OCI-LY3 (cell line): ENCODE measurements at regions not wholly inside any gene's neighbourhood (a gene's known extent, or its start where the extent isn't known, plus 50 kb on each side); places are given as distances from the start of the nearest gene placed in this dataset.

Experiments
- H2AFZ ChIP-seq: fragments of 200-600, 300-600 bp; shearing (Covaris generic); 2 replicates; pipeline ENCODE4 v1.6.0; 2014; ENCODE audit warnings: antibody characterized with exemption, low read depth, low read length
- H3K27ac ChIP-seq: fragments of 200-600, 300-600 bp; sonication (generic); 2 replicates; pipeline ENCODE4 v1.5.1; 2014; ENCODE audit warnings: mild to moderate bottlenecking, low read length, moderate library complexity, mixed read lengths
- H3K27me3 ChIP-seq: fragments of 200-600, 300-600 bp; sonication (generic); 2 replicates; pipeline ENCODE4 v1.6.1; 2014; ENCODE audit warnings: low read depth, low read length, mixed read lengths
- H3K36me3 ChIP-seq: fragments of 200-600, 300-600 bp; sonication (generic); replicated peaks from 2 replicates; pipeline ENCODE3; 2014; ENCODE audit warnings: low read depth, low read length, mixed read lengths
- H3K4me1 ChIP-seq: fragments of 300-600, 200-600 bp; sonication (generic); 2 replicates; pipeline ENCODE4 v1.6.1; 2014; ENCODE audit warnings: low read length, mixed read lengths
- H3K4me2 ChIP-seq: fragments of 200-600, 300-600 bp; sonication (generic); 2 replicates; pipeline ENCODE4 v1.6.1; 2014; ENCODE audit warnings: low read length, mixed read lengths
- H3K4me3 ChIP-seq: fragments of 300-600, 200-600 bp; sonication (generic); 2 replicates; pipeline ENCODE4 v1.5.1; 2014; ENCODE audit warnings: antibody characterized with exemption, mild to moderate bottlenecking, low read length, moderate library complexity
- H3K79me2 ChIP-seq: fragments of 300-600, 200-600 bp; shearing (Covaris generic); 2 replicates; pipeline ENCODE4 v1.6.1; 2014; ENCODE audit warnings: mild to moderate bottlenecking, low read length, mixed read lengths
- H3K9ac ChIP-seq: fragments of 300-600, 200-600 bp; shearing (Covaris generic); 2 replicates; pipeline ENCODE4 v1.6.0; 2014; ENCODE audit warnings: mild to moderate bottlenecking, low read length, moderate library complexity
- H3K9me3 ChIP-seq: fragments of 200-600, 300-600 bp; shearing (Covaris generic); 2 replicates; pipeline ENCODE4 v1.6.1; 2014; ENCODE audit warnings: low read length, mixed read lengths; ENCODE audit not compliant: insufficient read depth
- H4K20me1 ChIP-seq: fragments of 200-600, 300-600 bp; sonication (generic); 2 replicates; pipeline ENCODE4 v1.6.1; 2016; ENCODE audit warnings: low read length, mixed read lengths; ENCODE audit not compliant: insufficient read depth
- EZH2phosphoT487 ChIP-seq: fragments of 200-600 bp; shearing (Covaris generic); IDR thresholded peaks from 2 replicates; pipeline ENCODE4 v1.6.1; 2018; ENCODE audit warnings: antibody characterized with exemption, mixed run types, low read depth
- TF ChIP-seq, protein P1 (sequence below): fragments of 200-600, 300-600 bp; sonication (generic); IDR thresholded peaks from 2 replicates; pipeline ENCODE4 v1.5.1; 2014; ENCODE audit warnings: antibody characterized with exemption, low read length, low read depth

DNA sequence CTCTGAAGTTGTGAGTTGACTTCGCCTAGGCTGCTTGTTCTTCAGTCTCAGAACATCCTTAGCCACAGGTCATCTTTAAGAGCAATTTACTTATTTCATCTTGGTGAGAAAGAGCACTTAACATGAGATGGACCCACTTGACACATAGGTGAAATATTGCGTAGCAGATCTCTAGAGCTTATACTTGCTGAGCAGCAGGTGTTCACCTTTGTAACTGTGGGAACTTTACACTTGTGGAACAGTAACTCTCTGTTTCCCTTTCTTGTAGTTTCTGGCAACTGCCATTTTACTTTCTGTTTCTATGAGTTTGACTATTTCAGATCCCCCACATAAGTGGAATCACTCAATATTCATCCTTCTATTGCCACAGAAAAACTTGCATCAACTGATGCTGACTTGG, 95.7 kb downstream of the SLC10A2 start:
- TF ChIP-seq, protein P1, sequence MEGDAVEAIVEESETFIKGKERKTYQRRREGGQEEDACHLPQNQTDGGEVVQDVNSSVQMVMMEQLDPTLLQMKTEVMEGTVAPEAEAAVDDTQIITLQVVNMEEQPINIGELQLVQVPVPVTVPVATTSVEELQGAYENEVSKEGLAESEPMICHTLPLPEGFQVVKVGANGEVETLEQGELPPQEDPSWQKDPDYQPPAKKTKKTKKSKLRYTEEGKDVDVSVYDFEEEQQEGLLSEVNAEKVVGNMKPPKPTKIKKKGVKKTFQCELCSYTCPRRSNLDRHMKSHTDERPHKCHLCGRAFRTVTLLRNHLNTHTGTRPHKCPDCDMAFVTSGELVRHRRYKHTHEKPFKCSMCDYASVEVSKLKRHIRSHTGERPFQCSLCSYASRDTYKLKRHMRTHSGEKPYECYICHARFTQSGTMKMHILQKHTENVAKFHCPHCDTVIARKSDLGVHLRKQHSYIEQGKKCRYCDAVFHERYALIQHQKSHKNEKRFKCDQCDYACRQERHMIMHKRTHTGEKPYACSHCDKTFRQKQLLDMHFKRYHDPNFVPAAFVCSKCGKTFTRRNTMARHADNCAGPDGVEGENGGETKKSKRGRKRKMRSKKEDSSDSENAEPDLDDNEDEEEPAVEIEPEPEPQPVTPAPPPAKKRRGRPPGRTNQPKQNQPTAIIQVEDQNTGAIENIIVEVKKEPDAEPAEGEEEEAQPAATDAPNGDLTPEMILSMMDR: no peak
- Histone ChIP-seq H3K9me3 (no peaks in the 10 kb centered on the region), H3K27ac (peak overlapping the region; percentile 12), H2AFZ (no peak overlapping the region), H3K4me3 (no peak overlapping the region), H4K20me1 (no peaks in the 10 kb centered on the region), H3K4me2 (peak overlapping the region; percentile 2; the same call in 1 of the 2 replicates), H3K27me3 (no peaks in the 10 kb centered on the region), H3K36me3 (no peaks in the 10 kb centered on the region), H3K79me2 (no peaks in the 10 kb centered on the region), H3K9ac (no peak overlapping the region), H3K4me1 (peaks cover 6% of the 10 kb centered on the region)

DNA sequence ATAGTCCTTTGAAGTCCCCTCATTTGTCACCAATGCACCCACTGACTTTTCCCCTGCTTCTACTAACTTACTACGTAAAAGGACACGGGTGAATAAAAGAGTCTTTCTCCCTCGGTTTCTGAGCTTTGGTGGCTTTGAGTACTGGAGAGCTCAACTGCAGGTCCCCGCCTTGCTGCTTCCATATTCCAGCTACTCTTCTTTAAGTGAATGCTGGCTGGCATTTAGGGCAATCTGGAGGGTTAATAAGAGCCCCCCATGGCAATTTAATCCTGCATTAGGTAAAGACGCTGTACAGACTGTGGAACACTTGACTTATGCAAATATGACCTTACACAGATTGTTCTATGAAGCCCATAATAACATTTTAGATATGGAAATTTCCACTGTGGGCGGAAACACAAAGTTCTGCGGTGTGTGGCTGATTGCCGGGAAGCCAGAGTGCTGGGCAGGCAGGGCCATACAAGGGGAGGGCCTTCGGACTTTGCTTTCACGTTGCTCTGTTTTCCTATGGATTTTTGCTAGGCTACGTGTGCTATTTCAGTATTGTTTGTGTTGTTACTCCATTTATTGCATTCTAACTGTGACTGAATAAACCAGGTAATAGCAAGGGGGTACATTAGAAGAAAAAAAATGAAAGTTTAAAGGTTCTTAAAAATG, 97.5 kb downstream of the SLC10A2 start:
- no peaks in the 10 kb centered on the region for H3K79me2 ChIP-seq
- H3K4me2 ChIP-seq: no peak overlapping the region
- no peaks in the 10 kb centered on the region for H3K9me3 ChIP-seq
- no peak overlapping the region for H3K4me3 ChIP-seq
- H3K27ac ChIP-seq: no peak overlapping the region
- no peak overlapping the region for H2AFZ ChIP-seq
- H3K27me3 ChIP-seq: no peaks in the 10 kb centered on the region
- H3K4me1 ChIP-seq: peaks cover 6% of the 10 kb centered on the region
- H3K36me3 ChIP-seq: no peaks in the 10 kb centered on the region
- no peaks in the 10 kb centered on the region for H4K20me1 ChIP-seq
- no peak for TF ChIP-seq EZH2phosphoT487
- H3K9ac ChIP-seq: no peak overlapping the region

DNA sequence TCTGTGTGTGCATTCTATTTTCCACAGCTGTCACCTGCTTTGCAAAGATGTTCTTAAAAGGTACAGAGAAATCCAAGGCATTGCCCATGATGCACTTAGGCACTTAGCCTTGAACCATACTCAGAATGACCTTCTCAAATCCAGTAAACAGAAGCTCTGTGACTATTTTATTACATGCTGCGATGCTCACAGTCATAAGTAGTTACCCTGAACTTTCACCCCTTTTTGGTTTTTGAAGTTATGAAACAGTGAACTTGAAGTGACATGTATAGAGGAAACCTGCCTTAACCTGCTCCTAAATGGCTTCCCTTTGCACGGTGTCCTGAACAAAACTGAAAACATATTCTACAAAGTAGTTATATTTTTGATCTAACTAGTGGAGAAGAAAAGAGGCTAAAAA, 100.4 kb downstream of the SLC10A2 start:
- no peak for TF ChIP-seq EZH2phosphoT487
- TF ChIP-seq, protein P1: no peak
- no peaks in the 10 kb centered on the region for H3K9me3 ChIP-seq
- H2AFZ ChIP-seq: no peak overlapping the region
- H3K36me3 ChIP-seq: no peaks in the 10 kb centered on the region
- H3K4me2 ChIP-seq: no peak overlapping the region
- peaks cover 19% of the 10 kb centered on the region for H3K4me1 ChIP-seq
- H3K4me3 ChIP-seq: no peak overlapping the region
- no peaks in the 10 kb centered on the region for H4K20me1 ChIP-seq
- H3K9ac ChIP-seq: no peak overlapping the region
- no peak overlapping the region for H3K27ac ChIP-seq
- H3K27me3 ChIP-seq: no peaks in the 10 kb centered on the region
- no peaks in the 10 kb centered on the region for H3K79me2 ChIP-seq

DNA sequence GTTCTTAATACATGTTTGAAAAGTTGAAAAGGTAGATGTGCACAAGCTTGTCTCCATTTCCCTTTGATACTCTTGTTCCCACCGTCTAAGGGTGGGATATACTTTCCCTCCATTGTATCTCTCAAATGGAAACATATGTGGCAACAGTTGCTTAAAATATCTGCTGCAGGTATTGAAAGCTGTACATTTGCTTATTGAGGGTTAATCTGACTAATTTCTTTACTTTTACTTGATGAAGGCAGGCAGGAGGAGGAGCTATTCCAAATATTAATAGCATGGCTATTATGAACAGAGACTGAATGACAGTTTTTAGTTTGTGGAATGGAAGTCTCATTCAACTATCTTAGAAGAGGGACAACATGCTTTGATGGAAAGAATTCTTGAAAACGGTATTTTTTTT, 103.8 kb downstream of the SLC10A2 start:
- Histone ChIP-seq H3K79me2 (no peaks in the 10 kb centered on the region), H3K4me1 (peaks cover 15% of the 10 kb centered on the region), H3K36me3 (no peaks in the 10 kb centered on the region), H3K27me3 (no peaks in the 10 kb centered on the region), H2AFZ (no peak overlapping the region), H3K4me2 (no peak overlapping the region), H3K9ac (no peak overlapping the region), H4K20me1 (no peaks in the 10 kb centered on the region), H3K9me3 (no peaks in the 10 kb centered on the region), H3K4me3 (no peak overlapping the region), H3K27ac (no peak overlapping the region)
- no peak for TF ChIP-seq EZH2phosphoT487
- TF ChIP-seq, protein P1: no peak
